Erythroblast (primary cell): ENCODE measurements at regions not wholly inside any gene's neighbourhood (a gene's known extent, or its start where the extent isn't known, plus 50 kb on each side); places are given as distances from the start of the nearest gene placed in this dataset.

Source experiments
- GATA1 ChIP-seq: IDR thresholded peaks from 2 replicates; pipeline ENCODE4 v1.6.1; 2011; ENCODE audit warnings: low read depth, mild to moderate bottlenecking, control low read depth, low read length, moderate library complexity
- POLR2A ChIP-seq: IDR thresholded peaks from 2 replicates; pipeline ENCODE4 v1.6.1; 2011; ENCODE audit warnings: mild to moderate bottlenecking, low read length

DNA sequence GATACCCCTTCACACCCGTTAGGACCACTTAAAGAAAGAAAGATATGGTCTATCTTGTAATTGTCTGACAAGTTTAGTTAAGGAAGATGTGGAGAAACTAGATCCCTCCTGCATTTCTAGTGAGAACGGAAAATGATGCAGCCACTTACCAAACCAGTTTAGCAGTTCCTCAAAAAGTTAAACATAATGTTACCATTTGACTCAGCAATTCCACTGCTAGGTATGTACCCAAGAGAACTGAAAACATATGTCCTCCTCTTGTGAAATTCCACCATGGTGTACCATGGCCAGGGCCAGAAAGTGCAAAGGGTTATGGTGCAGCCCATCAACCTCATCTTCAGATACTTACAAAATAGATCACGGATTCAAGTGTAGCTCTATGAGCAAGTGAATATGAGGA, 79.0 kb upstream of the ID2 start:
- no peak for TF ChIP-seq POLR2A
- TF ChIP-seq GATA1 = no peak
